Hepatocyte (in vitro differentiated cells): ENCODE measurements at regions not wholly inside any gene's neighbourhood (a gene's known extent, or its start where the extent isn't known, plus 50 kb on each side); places are given as distances from the start of the nearest gene placed in this dataset.

Experiments used
- DNase-seq: peaks from one replicate; pipeline ENCODE4 v3.0.0-alpha.2; 2016; ENCODE audit warnings: low spot score
- H2AFZ ChIP-seq: fragments of 200-600 bp; sonication (generic); 2 replicates; pipeline ENCODE4 v1.6.0; 2016; ENCODE audit warnings: antibody characterized with exemption, mild to moderate bottlenecking
- H3K27ac ChIP-seq: fragments of 200-600 bp; sonication (generic); 2 replicates; pipeline ENCODE4 v1.5.1; 2016; ENCODE audit warnings: mild to moderate bottlenecking
- H3K27me3 ChIP-seq: fragments of 200-600 bp; sonication (generic); 2 replicates; pipeline ENCODE4 v1.6.1; 2016
- H3K36me3 ChIP-seq: fragments of 200-600 bp; sonication (generic); replicated peaks from 2 replicates; pipeline ENCODE4 v1.5.1; 2016; ENCODE audit warnings: low read depth; ENCODE audit not compliant: insufficient read depth
- H3K4me1 ChIP-seq: fragments of 200-600 bp; sonication (generic); 2 replicates; pipeline ENCODE4 v1.5.1; 2016; ENCODE audit warnings: mild to moderate bottlenecking, moderate library complexity; ENCODE audit not compliant: insufficient read depth
- H3K4me2 ChIP-seq: fragments of 200-600 bp; sonication (generic); 2 replicates; pipeline ENCODE4 v1.6.0; 2016
- H3K4me3 ChIP-seq: fragments of 200-600 bp; sonication (generic); 2 replicates; pipeline ENCODE4 v1.5.1; 2016; ENCODE audit warnings: mild to moderate bottlenecking
- H3K79me2 ChIP-seq: fragments of 200-600 bp; sonication (generic); 2 replicates; pipeline ENCODE4 v1.6.0; 2017; ENCODE audit warnings: mild to moderate bottlenecking
- H3K9me2 ChIP-seq: fragments of 200-600 bp; sonication (generic); replicated peaks from 2 replicates; pipeline ENCODE4 v1.6.0; 2017; ENCODE audit warnings: mild to moderate bottlenecking; ENCODE audit not compliant: insufficient read depth
- H3K9me3 ChIP-seq: fragments of 200-600 bp; sonication (generic); 2 replicates; pipeline ENCODE4 v1.5.1; 2016; ENCODE audit warnings: low read depth, mild to moderate bottlenecking
- H4K20me1 ChIP-seq: fragments of 200-600 bp; sonication (generic); 2 replicates; pipeline ENCODE4 v1.6.0; 2016; ENCODE audit warnings: mild to moderate bottlenecking; ENCODE audit not compliant: insufficient read depth, poor library complexity, severe bottlenecking
- CTCF ChIP-seq: fragments of 200-600 bp; sonication (generic); IDR thresholded peaks from 2 replicates; pipeline ENCODE4 v1.5.1; 2016; ENCODE audit warnings: antibody characterized with exemption, mild to moderate bottlenecking; ENCODE audit not compliant: poor library complexity
- EZH2 ChIP-seq: fragments of 200-600 bp; sonication (generic); IDR thresholded peaks from 2 replicates; pipeline ENCODE4 v1.6.1; 2016; ENCODE audit warnings: antibody characterized with exemption, mild to moderate bottlenecking, borderline replicate concordance
- EZH2phosphoT487 ChIP-seq: fragments of 200-600 bp; sonication (generic); IDR thresholded peaks from one replicate; pipeline ENCODE4 v1.6.1; 2018; ENCODE audit warnings: antibody characterized with exemption, mild to moderate bottlenecking, low read depth, moderate library complexity; ENCODE audit not compliant: unreplicated experiment, severe bottlenecking
- whole genome bisulfite sequencing: methylation state at CpG from one replicate; pipeline ENCODE4 v1.1.6; 2016; ENCODE audit warnings: low lambda C conversion rate; ENCODE audit errors: missing lambda C conversion rate; 5-methylcytosine and 5-hydroxymethylcytosine counted together

- DNase-seq: no peak
- no peaks in the 10 kb centered on the region for H3K27me3 ChIP-seq
- TF ChIP-seq CTCF (no peak), EZH2 (no peak), EZH2phosphoT487 (no peak)
- H3K9me3 ChIP-seq: no peaks in the 10 kb centered on the region
- H3K27ac ChIP-seq: no peak overlapping the region
- no peaks in the 10 kb centered on the region for H3K36me3 ChIP-seq
- no peak overlapping the region for H2AFZ ChIP-seq
- H3K4me2 ChIP-seq: no peak overlapping the region
- H3K4me3 ChIP-seq: no peak overlapping the region
- H3K9me2 ChIP-seq: no peaks in the 10 kb centered on the region
- H4K20me1 ChIP-seq: no peaks in the 10 kb centered on the region
- H3K79me2 ChIP-seq: no peaks in the 10 kb centered on the region
- H3K4me1 ChIP-seq: no peaks in the 10 kb centered on the region
These were observed 76.8 kb downstream of the ATXN7L3B start for GRCh38 chr12:74614426-74614825.

DNA sequence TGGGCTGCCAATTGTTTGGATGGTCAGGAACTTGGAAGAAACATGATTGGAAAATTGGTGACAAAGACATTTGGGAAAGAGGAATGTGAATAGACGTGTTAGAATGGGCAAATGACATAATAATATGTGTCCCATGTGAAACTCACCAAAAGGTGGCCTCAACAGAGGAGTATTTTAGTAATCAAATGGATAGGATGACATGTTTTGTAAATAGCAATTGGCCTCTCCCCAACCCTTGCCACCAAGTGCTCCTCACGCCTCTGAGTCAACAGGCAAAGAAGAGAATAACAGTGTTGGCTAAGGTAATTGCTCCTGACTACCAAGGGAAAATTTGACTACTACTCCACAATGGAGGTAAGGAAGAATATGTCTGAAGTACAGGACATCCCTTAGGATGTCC is 81.4 kb downstream of the ATXN7L3B start:
- H3K27ac ChIP-seq: no peak overlapping the region
- WGBS: 82% methylated on average over 2 of the region's 2 CpGs

DNA sequence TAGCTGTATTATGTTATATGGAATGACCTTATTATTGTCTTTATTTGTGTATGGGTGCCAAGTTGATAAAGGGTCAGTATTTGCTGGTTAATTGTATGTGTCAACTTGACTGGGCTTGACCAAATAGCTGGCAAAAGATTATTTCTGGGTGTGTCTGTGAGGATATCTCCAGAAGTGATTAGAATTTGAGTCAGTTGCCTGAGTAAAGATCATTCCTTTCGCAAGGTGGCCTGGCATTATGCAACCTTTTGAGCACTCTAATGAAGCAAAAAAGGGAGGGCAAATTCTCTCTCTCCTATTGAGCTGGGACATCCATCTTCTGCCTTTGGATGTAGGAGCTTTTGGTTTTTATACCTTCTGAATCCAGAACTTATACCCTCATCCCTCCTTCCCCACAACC is 82.2 kb downstream of the ATXN7L3B start:
- Histone ChIP-seq H3K4me2 (no peak overlapping the region), H3K36me3 (no peaks in the 10 kb centered on the region), H3K27ac (no peak overlapping the region), H3K4me1 (no peaks in the 10 kb centered on the region), H3K79me2 (no peaks in the 10 kb centered on the region), H3K9me2 (no peaks in the 10 kb centered on the region), H3K4me3 (no peak overlapping the region), H3K9me3 (no peaks in the 10 kb centered on the region), H3K27me3 (no peaks in the 10 kb centered on the region), H4K20me1 (no peaks in the 10 kb centered on the region), H2AFZ (no peak overlapping the region)
- TF ChIP-seq EZH2phosphoT487: no peak
- no peak for TF ChIP-seq CTCF
- no peak for TF ChIP-seq EZH2
- DNase-seq: peak; percentile 26
- WGBS: 67% methylated on average over 1 of the region's 1 CpG

More for the DNA sequence above, 81.4 kb downstream of the ATXN7L3B start:
- DNase-seq: no peak
- no peaks in the 10 kb centered on the region for H3K9me3 ChIP-seq
- no peaks in the 10 kb centered on the region for H3K9me2 ChIP-seq
- H3K79me2 ChIP-seq: no peaks in the 10 kb centered on the region
- H3K4me1 ChIP-seq: no peaks in the 10 kb centered on the region
- no peak overlapping the region for H3K4me2 ChIP-seq
- H4K20me1 ChIP-seq: no peaks in the 10 kb centered on the region
- TF ChIP-seq CTCF (no peak), EZH2 (no peak), EZH2phosphoT487 (no peak)
- H3K27me3 ChIP-seq: no peaks in the 10 kb centered on the region
- H3K36me3 ChIP-seq: no peaks in the 10 kb centered on the region
- no peak overlapping the region for H2AFZ ChIP-seq
- H3K4me3 ChIP-seq: no peak overlapping the region

- Histone ChIP-seq H3K79me2 (no peaks in the 10 kb centered on the region), H3K27me3 (no peaks in the 10 kb centered on the region), H2AFZ (no peak overlapping the region), H3K4me2 (no peak overlapping the region), H4K20me1 (no peaks in the 10 kb centered on the region), H3K4me1 (no peaks in the 10 kb centered on the region), H3K9me3 (no peaks in the 10 kb centered on the region), H3K9me2 (no peaks in the 10 kb centered on the region), H3K27ac (no peak overlapping the region), H3K4me3 (no peak overlapping the region), H3K36me3 (no peaks in the 10 kb centered on the region)
- no peak for DNase-seq
- whole genome bisulfite sequencing: 76% methylated on average over 2 of the region's 2 CpGs
- TF ChIP-seq EZH2: no peak
- TF ChIP-seq EZH2phosphoT487: no peak
- TF ChIP-seq CTCF: no peak
These were observed 83.3 kb downstream of the ATXN7L3B start for GRCh38 chr12:74620921-74621320.
